ENCODE measurements at regions not wholly inside any gene's neighbourhood (a gene's known extent, or its start where the extent isn't known, plus 50 kb on each side); places are given as distances from the start of the nearest gene placed in this dataset.

DNA sequence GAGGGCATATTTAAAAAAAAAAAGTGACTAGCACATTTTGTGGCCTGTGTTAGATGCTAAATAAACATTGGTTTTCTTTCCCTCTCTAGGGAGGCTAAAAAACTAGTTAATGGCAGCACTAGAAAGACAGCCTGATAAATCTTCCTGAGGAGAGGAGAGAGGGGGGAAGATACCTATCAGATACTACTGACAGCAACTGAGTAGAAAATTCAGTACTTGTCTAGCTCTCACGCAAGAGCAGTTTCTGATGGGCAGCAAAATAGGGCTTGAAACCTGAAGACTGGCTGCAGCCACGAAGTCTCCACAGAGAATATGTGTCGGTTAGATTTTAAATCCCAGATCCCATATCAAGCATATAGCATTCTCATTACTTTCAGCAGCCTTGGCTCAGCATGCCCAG, 388.2 kb downstream of the KCNA4 start:
- TF ChIP-seq, protein P1, sequence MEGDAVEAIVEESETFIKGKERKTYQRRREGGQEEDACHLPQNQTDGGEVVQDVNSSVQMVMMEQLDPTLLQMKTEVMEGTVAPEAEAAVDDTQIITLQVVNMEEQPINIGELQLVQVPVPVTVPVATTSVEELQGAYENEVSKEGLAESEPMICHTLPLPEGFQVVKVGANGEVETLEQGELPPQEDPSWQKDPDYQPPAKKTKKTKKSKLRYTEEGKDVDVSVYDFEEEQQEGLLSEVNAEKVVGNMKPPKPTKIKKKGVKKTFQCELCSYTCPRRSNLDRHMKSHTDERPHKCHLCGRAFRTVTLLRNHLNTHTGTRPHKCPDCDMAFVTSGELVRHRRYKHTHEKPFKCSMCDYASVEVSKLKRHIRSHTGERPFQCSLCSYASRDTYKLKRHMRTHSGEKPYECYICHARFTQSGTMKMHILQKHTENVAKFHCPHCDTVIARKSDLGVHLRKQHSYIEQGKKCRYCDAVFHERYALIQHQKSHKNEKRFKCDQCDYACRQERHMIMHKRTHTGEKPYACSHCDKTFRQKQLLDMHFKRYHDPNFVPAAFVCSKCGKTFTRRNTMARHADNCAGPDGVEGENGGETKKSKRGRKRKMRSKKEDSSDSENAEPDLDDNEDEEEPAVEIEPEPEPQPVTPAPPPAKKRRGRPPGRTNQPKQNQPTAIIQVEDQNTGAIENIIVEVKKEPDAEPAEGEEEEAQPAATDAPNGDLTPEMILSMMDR (IDR thresholded peaks at IDR 0.05; ENCODE audit: low read depth, low read length): no peak
- H3K36me3 ChIP-seq: no peaks in the 10 kb centered on the region
- H3K27ac ChIP-seq: no peak overlapping the region
- no peak for DNase-seq
- no peaks in the 10 kb centered on the region for H3K27me3 ChIP-seq (ENCODE audit: insufficient read depth, low read depth, severe bottlenecking)
- H3K9me3 ChIP-seq (ENCODE audit: severe bottlenecking): no peaks in the 10 kb centered on the region
- no peak overlapping the region for H3K4me3 ChIP-seq (ENCODE audit: low read depth, low read length)

GRCh38 chr11:29627541-29627940, 389.3 kb downstream of the KCNA4 start:
- TF ChIP-seq, protein P1 (IDR thresholded peaks at IDR 0.05; ENCODE audit: low read depth, low read length): no peak
- Histone ChIP-seq H3K27me3 (ENCODE audit: insufficient read depth, low read depth, severe bottlenecking) (no peaks in the 10 kb centered on the region), H3K4me3 (ENCODE audit: low read depth, low read length) (no peak overlapping the region), H3K9me3 (ENCODE audit: severe bottlenecking) (no peaks in the 10 kb centered on the region), H3K36me3 (no peaks in the 10 kb centered on the region), H3K27ac (no peak overlapping the region)
- DNase-seq: no peak

DNA sequence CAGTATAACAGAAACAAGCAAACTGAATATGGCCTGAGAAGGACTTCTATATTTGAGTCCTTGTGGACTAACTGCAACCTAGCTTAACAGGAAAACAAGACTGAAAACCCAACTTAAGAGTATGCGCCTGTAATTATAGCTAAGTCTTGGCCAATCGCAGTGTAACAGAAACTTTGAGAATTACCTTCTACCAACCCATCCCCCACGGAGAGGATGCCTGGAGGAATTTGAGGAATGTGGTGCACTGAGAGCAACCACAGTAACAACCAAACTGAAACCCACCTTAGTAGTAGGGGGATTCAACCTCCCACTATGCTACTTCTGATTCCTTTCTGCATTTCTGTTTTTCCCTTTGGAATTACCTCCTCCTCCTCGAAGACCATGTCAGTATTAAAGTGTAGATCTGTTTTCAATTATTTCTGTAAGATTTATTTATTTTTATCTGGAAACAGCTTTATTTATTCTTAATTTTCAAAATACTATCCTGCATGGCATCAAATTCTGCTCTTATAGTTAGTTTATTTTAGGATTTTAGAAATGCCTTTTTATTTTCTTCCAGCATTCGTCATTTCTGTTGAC, 393.6 kb downstream of the KCNA4 start:
- H3K27me3 ChIP-seq (ENCODE audit: insufficient read depth, low read depth, severe bottlenecking): no peaks in the 10 kb centered on the region
- H3K4me3 ChIP-seq (ENCODE audit: low read depth, low read length): no peak overlapping the region
- no peaks in the 10 kb centered on the region for H3K9me3 ChIP-seq (ENCODE audit: severe bottlenecking)
- no peak overlapping the region for H3K27ac ChIP-seq
- DNase-seq: no peak
- TF ChIP-seq, protein P1 (IDR thresholded peaks at IDR 0.05; ENCODE audit: low read depth, low read length): no peak
- H3K36me3 ChIP-seq: no peaks in the 10 kb centered on the region

DNA sequence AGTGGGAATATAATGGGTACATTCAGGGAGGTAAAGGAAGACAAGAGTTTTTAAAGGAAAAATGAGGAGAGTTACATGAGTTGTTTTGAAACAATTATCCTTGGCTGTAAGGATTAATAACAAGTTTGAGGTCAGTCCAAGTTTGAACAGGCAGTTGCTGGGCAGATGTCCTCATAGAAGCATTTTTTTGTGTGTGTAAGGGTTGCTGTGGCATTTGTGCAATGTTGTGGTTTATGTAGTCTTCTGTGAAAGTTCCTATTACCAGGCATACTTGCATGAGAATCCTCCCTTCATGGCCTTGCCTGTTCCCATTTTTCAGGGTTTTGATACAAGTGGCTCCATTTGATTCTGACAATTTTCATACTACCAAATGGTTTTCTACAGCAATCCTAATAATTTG, 400.2 kb downstream of the KCNA4 start:
- Histone ChIP-seq H3K36me3 (no peaks in the 10 kb centered on the region), H3K4me3 (ENCODE audit: low read depth, low read length) (no peak overlapping the region), H3K9me3 (ENCODE audit: severe bottlenecking) (no peaks in the 10 kb centered on the region), H3K27ac (no peak overlapping the region), H3K27me3 (ENCODE audit: insufficient read depth, low read depth, severe bottlenecking) (no peaks in the 10 kb centered on the region)
- DNase-seq: no peak
- TF ChIP-seq, protein P1 (IDR thresholded peaks at IDR 0.05; ENCODE audit: low read depth, low read length): no peak

- H3K27ac ChIP-seq: no peak overlapping the region
- no peaks in the 10 kb centered on the region for H3K36me3 ChIP-seq
- H3K27me3 ChIP-seq (ENCODE audit: insufficient read depth, low read depth, severe bottlenecking): no peaks in the 10 kb centered on the region
- no peaks in the 10 kb centered on the region for H3K9me3 ChIP-seq (ENCODE audit: severe bottlenecking)
- H3K4me3 ChIP-seq (ENCODE audit: low read depth, low read length): no peak overlapping the region
- TF ChIP-seq, protein P1 (IDR thresholded peaks at IDR 0.05; ENCODE audit: low read depth, low read length): no peak
- no peak for DNase-seq
Measured at GRCh38 chr11:29612423-29612822, 404.4 kb downstream of the KCNA4 start.
